Thoracic aorta (tissue), 2 donors: ENCODE measurements at regions not wholly inside any gene's neighbourhood (a gene's known extent, or its start where the extent isn't known, plus 50 kb on each side); places are given as distances from the start of the nearest gene placed in this dataset.

Experiments used
- ATAC-seq: fragments of 150-250 bp; one replicate; pipeline ENCODE4 v1.8.0; 2017; ENCODE audit warnings: low read depth; ENCODE audit not compliant: insufficient number of reproducible peaks, low FRiP score
- DNase-seq: peaks from one replicate; pipeline ENCODE4 v3.0.0-alpha.2; 2020; ENCODE audit warnings: low spot score
- H3K27ac ChIP-seq, 2 donors: fragments of 200-600 bp; sonication (generic); 1 replicate in 1 of 2; 2 replicates in 1 of 2; pipeline ENCODE4 v1.5.1; 2016; ENCODE audit warnings: mild to moderate bottlenecking in 2 of 2, moderate library complexity in 2 of 2
- H3K27me3 ChIP-seq: fragments of 200-600 bp; sonication (generic); replicated peaks from 2 replicates; pipeline ENCODE4 v1.6.0; 2016; ENCODE audit warnings: mild to moderate bottlenecking; ENCODE audit not compliant: insufficient read depth
- H3K36me3 ChIP-seq: fragments of 200-600 bp; sonication (generic); one replicate; pipeline ENCODE4 v1.5.1; 2016
- H3K4me1 ChIP-seq, 2 donors: fragments of 200-600 bp; sonication (generic); 1 replicate in 1 of 2; 2 replicates in 1 of 2; pipeline versions ENCODE4 v1.5.1 to v1.6.0; 2016; ENCODE audit warnings: low read depth in 2 of 2, mild to moderate bottlenecking in 1 of 2; ENCODE audit not compliant: control insufficient read depth in 1 of 2
- H3K4me3 ChIP-seq: fragments of 200-600 bp; sonication (generic); 2 replicates; pipeline ENCODE4 v1.5.1; 2016; ENCODE audit warnings: mild to moderate bottlenecking
- H3K9me3 ChIP-seq: fragments of 200-600 bp; sonication (generic); 2 replicates; pipeline ENCODE4 v1.5.1; 2016
- CTCF ChIP-seq: fragments of 200-600 bp; sonication (generic); IDR thresholded peaks from one replicate; pipeline ENCODE4 v1.5.1; 2019; ENCODE audit warnings: antibody characterized with exemption

GRCh38 chr7:106794276-106795083, 70.6 kb upstream of the PIK3CG start:
- DNase-seq (no peak), ATAC-seq (no peak)
- no peak overlapping the region for H3K4me3 ChIP-seq
- no peaks in the 10 kb centered on the region for H3K9me3 ChIP-seq
- no peaks in the 10 kb centered on the region for H3K4me1 ChIP-seq
- TF ChIP-seq CTCF: no peak
- no peak overlapping the region for H3K27ac ChIP-seq
- H3K27me3 ChIP-seq: no peaks in the 10 kb centered on the region
- H3K36me3 ChIP-seq: no peaks in the 10 kb centered on the region

- H3K27me3 ChIP-seq: no peaks in the 10 kb centered on the region
- ATAC-seq: no peak
- H3K4me3 ChIP-seq: no peak overlapping the region
- DNase-seq: no peak
- H3K9me3 ChIP-seq: no peaks in the 10 kb centered on the region
- no peak overlapping the region for H3K27ac ChIP-seq
- no peaks in the 10 kb centered on the region for H3K4me1 ChIP-seq
- no peak for TF ChIP-seq CTCF
- no peaks in the 10 kb centered on the region for H3K36me3 ChIP-seq
These were observed 69.8 kb upstream of the PIK3CG start for GRCh38 chr7:106795084-106795876.

- Histone ChIP-seq H3K27ac (no peak overlapping the region), H3K27me3 (no peaks in the 10 kb centered on the region), H3K36me3 (no peaks in the 10 kb centered on the region), H3K9me3 (no peaks in the 10 kb centered on the region), H3K4me1 (no peaks in the 10 kb centered on the region), H3K4me3 (no peak overlapping the region)
- DNase-seq (no peak), ATAC-seq (no peak)
- TF ChIP-seq CTCF: no peak
These were observed 69.2 kb upstream of the PIK3CG start for GRCh38 chr7:106795877-106796231.

GRCh38 chr7:106797937-106798336, 67.1 kb upstream of the PIK3CG start:
- Histone ChIP-seq H3K36me3 (no peaks in the 10 kb centered on the region), H3K27me3 (no peaks in the 10 kb centered on the region), H3K9me3 (no peaks in the 10 kb centered on the region), H3K4me3 (no peak overlapping the region), H3K4me1 (no peaks in the 10 kb centered on the region), H3K27ac (no peak overlapping the region)
- no peak for TF ChIP-seq CTCF
- no peak for DNase-seq
- ATAC-seq: no peak

- Histone ChIP-seq H3K9me3 (no peaks in the 10 kb centered on the region), H3K27ac (no peak overlapping the region), H3K36me3 (no peaks in the 10 kb centered on the region), H3K27me3 (no peaks in the 10 kb centered on the region), H3K4me3 (no peak overlapping the region), H3K4me1 (no peaks in the 10 kb centered on the region)
- no peak for DNase-seq
- ATAC-seq: no peak
- no peak for TF ChIP-seq CTCF
These were observed 62.5 kb upstream of the PIK3CG start for GRCh38 chr7:106802589-106802988.
